MCF 10A (cell line): ENCODE measurements at regions not wholly inside any gene's neighbourhood (a gene's known extent, or its start where the extent isn't known, plus 50 kb on each side); places are given as distances from the start of the nearest gene placed in this dataset.

Experiments used
- BruUV-seq: library from RNA; stranded (reverse); fragments of 400-500 nt; replicated peaks from 2 replicates; lab custom pipeline; 2021; lab: Mats Ljungman, UMichigan
- CTCF ChIA-PET: fragments of 300-600 bp; sonication (Branson Sonifier 250); formaldehyde crosslinking; extraction: SDS; loops from one replicate; lab custom pipeline; 2021; ENCODE audit warnings: antibody characterized with exemption, inconsistent platforms; lab: Yijun Ruan, JAX
- POLR2A ChIA-PET: fragments of 300-600, 350-650 bp; sonication (Branson Sonifier 250); formaldehyde crosslinking; extraction: SDS; loops from one replicate; lab custom pipeline; 2020; ENCODE audit warnings: antibody characterized with exemption, inconsistent platforms; lab: Yijun Ruan, JAX
- DNase-seq: peaks from one replicate; pipeline ENCODE4 v3.0.0-alpha.2; 2018; ENCODE audit not compliant: unreplicated experiment
- H3K27ac Mint-ChIP-seq: one replicate; pipeline ENCODE4 v1.8.0; 2022; ENCODE audit warnings: mild to moderate bottlenecking, low read depth, mixed read lengths; ENCODE audit not compliant: unreplicated experiment
- H3K27me3 Mint-ChIP-seq: one replicate; pipeline ENCODE4 v1.8.0; 2022; ENCODE audit warnings: mixed read lengths; ENCODE audit not compliant: insufficient read depth, unreplicated experiment
- H3K36me3 Mint-ChIP-seq: one replicate; pipeline ENCODE4 v1.8.0; 2022; ENCODE audit warnings: mild to moderate bottlenecking, moderate library complexity, mixed read lengths; ENCODE audit not compliant: insufficient read depth, unreplicated experiment
- H3K4me1 Mint-ChIP-seq: one replicate; pipeline ENCODE4 v1.8.0; 2022; ENCODE audit warnings: mixed read lengths; ENCODE audit not compliant: insufficient read depth, unreplicated experiment
- H3K4me3 Mint-ChIP-seq: one replicate; pipeline ENCODE4 v1.8.0; 2022; ENCODE audit warnings: mild to moderate bottlenecking, moderate library complexity, mixed read lengths; ENCODE audit not compliant: unreplicated experiment
- H3K9me3 Mint-ChIP-seq: one replicate; pipeline ENCODE4 v1.8.0; 2022; ENCODE audit warnings: mixed read lengths; ENCODE audit not compliant: unreplicated experiment
- intact Hi-C: fragments of 100-400 bp; cut with micrococcal nuclease; formaldehyde crosslinking; loops from 2 replicates; pipeline ENCODE4 v1.14.1; 2022
- TF ChIP-seq, protein P1 (sequence below): fragments of 200-600 bp; IDR thresholded peaks from one replicate; pipeline ENCODE4 v1.8.0; 2022; ENCODE audit warnings: antibody characterized with exemption, mild to moderate bottlenecking; ENCODE audit not compliant: unreplicated experiment

DNA sequence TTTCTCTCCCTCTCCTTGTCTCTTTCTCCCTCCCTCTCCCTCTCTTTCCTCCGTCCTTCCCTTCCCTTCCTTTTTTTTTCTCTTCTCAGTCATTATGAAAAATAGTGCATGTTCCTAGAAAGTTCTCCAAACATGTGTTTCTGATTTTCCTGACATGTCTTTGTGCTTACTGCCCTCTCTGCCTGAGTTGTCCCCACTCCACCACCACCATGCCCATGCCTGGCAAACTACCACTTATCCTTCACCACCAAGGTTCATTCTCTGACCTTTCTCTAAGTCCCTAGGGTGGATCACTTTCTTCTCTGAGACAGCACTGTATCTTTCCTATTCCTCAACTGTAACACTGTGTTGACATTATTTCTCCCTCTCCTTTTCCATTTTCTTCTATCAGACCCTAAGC lies 98.2 kb downstream of the LACC1 start:
- no peak for DNase-seq
- Mint-ChIP-seq H3K36me3 (no peaks in the 10 kb centered on the region), H3K4me1 (no peaks in the 10 kb centered on the region), H3K9me3 (no peaks in the 10 kb centered on the region), H3K4me3 (no peak overlapping the region), H3K27ac (no peak overlapping the region), H3K27me3 (peaks cover 19% of the 10 kb centered on the region)
- intact Hi-C loops, result no loop called here
- CTCF ChIA-PET, result no interaction called here
- TF ChIP-seq, protein P1, sequence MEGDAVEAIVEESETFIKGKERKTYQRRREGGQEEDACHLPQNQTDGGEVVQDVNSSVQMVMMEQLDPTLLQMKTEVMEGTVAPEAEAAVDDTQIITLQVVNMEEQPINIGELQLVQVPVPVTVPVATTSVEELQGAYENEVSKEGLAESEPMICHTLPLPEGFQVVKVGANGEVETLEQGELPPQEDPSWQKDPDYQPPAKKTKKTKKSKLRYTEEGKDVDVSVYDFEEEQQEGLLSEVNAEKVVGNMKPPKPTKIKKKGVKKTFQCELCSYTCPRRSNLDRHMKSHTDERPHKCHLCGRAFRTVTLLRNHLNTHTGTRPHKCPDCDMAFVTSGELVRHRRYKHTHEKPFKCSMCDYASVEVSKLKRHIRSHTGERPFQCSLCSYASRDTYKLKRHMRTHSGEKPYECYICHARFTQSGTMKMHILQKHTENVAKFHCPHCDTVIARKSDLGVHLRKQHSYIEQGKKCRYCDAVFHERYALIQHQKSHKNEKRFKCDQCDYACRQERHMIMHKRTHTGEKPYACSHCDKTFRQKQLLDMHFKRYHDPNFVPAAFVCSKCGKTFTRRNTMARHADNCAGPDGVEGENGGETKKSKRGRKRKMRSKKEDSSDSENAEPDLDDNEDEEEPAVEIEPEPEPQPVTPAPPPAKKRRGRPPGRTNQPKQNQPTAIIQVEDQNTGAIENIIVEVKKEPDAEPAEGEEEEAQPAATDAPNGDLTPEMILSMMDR, result no peak
- no TSS peak for BruUV-seq
- POLR2A ChIA-PET, result no interaction called here

DNA sequence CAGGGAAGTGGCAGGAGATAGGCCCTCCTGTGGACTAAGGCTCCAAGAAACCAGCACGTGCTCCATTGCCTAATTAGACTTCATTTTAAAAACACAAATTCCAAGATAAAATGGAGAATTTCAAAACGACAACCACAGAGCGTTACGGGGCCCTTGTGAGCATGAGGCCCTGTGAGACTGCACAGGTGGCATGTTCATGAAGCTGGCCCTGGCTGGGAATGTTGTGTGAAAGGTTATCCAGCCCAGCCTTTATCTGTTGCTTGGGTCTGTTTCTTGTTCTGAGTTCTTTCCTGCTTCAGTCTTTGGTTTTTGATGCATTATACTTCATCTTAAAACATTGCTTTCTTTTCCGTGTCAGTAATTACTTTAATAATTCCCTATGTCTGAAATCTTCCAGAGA lies 99.0 kb downstream of the LACC1 start:
- no peak overlapping the region for H3K4me3 Mint-ChIP-seq

DNA sequence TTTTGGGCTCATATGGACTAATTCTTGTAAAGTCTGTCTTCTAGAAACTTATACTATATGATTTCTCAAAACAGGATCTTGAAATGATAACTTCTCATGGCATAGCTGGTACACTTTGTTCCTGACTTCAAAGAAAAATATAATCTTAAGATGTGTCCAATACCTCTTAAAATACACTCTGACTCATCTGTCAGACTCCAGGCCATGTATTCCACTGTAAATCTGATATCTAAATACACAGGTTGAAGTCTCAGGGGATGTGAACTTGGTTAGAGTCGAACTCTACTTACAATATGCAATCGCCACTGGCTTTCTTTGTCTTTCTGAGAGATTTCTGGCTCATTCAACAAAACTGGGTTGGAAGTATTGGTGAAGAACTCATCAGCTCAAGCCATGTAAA lies 99.8 kb downstream of the LACC1 start:
- TF ChIP-seq, protein P1, result no peak
- H3K27me3 Mint-ChIP-seq, result peaks cover 19% of the 10 kb centered on the region
- no peaks in the 10 kb centered on the region for H3K9me3 Mint-ChIP-seq
- ChIA-PET CTCF (interaction anchor here (0.7 kb wide), 1 partner anchor 42 kb away, joined by 4 read pairs; no protein-coding TSS in a partner anchor), POLR2A (no interaction called here)
- no peak overlapping the region for H3K4me3 Mint-ChIP-seq
- H3K4me1 Mint-ChIP-seq, result no peaks in the 10 kb centered on the region
- H3K36me3 Mint-ChIP-seq, result no peaks in the 10 kb centered on the region
- DNase-seq, result no peak
- intact Hi-C loops, result no loop called here
- BruUV-seq, result no TSS peak
- H3K27ac Mint-ChIP-seq, result no peak overlapping the region

More for the DNA sequence above, 99.0 kb downstream of the LACC1 start:
- BruUV-seq, result no TSS peak
- ChIA-PET POLR2A (no interaction called here), CTCF (no interaction called here)
- TF ChIP-seq, protein P1, result no peak
- Mint-ChIP-seq H3K27me3 (peaks cover 19% of the 10 kb centered on the region), H3K9me3 (no peaks in the 10 kb centered on the region), H3K36me3 (no peaks in the 10 kb centered on the region), H3K4me1 (no peaks in the 10 kb centered on the region), H3K27ac (no peak overlapping the region)
- intact Hi-C loops, result no loop called here
- DNase-seq, result no peak

DNA sequence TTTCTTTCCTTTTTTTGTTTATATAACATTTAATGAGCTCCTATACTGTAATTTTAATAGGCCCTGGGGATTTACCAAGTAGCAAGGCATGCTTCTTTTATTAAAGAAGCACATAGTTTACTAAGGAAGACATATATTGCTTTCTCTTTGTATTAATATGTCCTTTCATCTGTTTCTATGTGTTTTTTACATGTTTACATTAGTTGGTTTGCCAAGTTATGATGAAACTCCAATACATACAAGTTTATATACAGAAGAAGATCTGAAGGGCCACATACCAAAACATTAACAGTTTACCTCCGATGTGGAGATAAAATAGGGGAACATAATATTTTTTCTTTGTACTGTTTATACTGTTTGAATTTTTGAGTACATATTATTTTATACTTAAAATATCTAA lies 100.9 kb downstream of the LACC1 start:
- CTCF ChIA-PET, result interaction anchor here (0.6 to 0.7 kb wide), 2 partner anchors 24 to 542 kb away, joined by 3 read pairs; no protein-coding TSS in a partner anchor
- no peak overlapping the region for H3K4me3 Mint-ChIP-seq

More for the DNA sequence above, 100.9 kb downstream of the LACC1 start:
- Mint-ChIP-seq H3K27ac (no peak overlapping the region), H3K36me3 (no peaks in the 10 kb centered on the region), H3K4me1 (no peaks in the 10 kb centered on the region), H3K9me3 (no peaks in the 10 kb centered on the region), H3K27me3 (peaks cover 19% of the 10 kb centered on the region)
- POLR2A ChIA-PET, result no interaction called here
- intact Hi-C loops, result no loop called here
- no TSS peak for BruUV-seq
- DNase-seq, result no peak
- TF ChIP-seq, protein P1, result no peak
